PC-3 (cell line): ENCODE measurements at regions not wholly inside any gene's neighbourhood (a gene's known extent, or its start where the extent isn't known, plus 50 kb on each side); places are given as distances from the start of the nearest gene placed in this dataset.

Source experiments
- ATAC-seq: fragments of 200-7000 bp; cut with Tn5 transposase; 2 replicates; pipeline ENCODE4 v1.9.1; 2020; ENCODE audit warnings: mild to moderate bottlenecking, moderate library complexity
- BruUV-seq: library from RNA; stranded (reverse); fragments of 400-500 nt; replicated peaks from 2 replicates; lab custom pipeline; 2021; lab: Mats Ljungman, UMichigan
- CTCF ChIA-PET: fragments of 300-600 bp; sonication (Branson Sonifier 250); formaldehyde crosslinking; loops from one replicate; lab custom pipeline; 2022; ENCODE audit warnings: antibody characterized with exemption; lab: Charles Lee
- POLR2A ChIA-PET: fragments of 300-600 bp; sonication (Branson Sonifier 250); formaldehyde crosslinking; loops from one replicate; lab custom pipeline; 2022; ENCODE audit warnings: antibody characterized with exemption; ENCODE audit not compliant: unreplicated experiment; lab: Charles Lee
- DNase-seq: peaks from one replicate; pipeline ENCODE4 v3.0.0-alpha.2; 2015
- H2AFZ ChIP-seq: fragments of 300-600 bp; sonication (generic); 2 replicates; pipeline ENCODE4 v1.6.0; 2016; ENCODE audit warnings: antibody characterized with exemption, low read length
- H3F3A ChIP-seq: fragments of 300-600 bp; sonication (generic); one replicate; pipeline ENCODE4 v1.6.0; 2017; ENCODE audit warnings: antibody characterized with exemption, low read length, control low read depth, mild to moderate bottlenecking; ENCODE audit not compliant: unreplicated experiment
- H3K27ac ChIP-seq: fragments of 300-600 bp; sonication (generic); 2 replicates; pipeline ENCODE4 v1.5.1; 2016; ENCODE audit warnings: mild to moderate bottlenecking, low read length
- H3K27me3 ChIP-seq: fragments of 300-600 bp; sonication (generic); 2 replicates; pipeline ENCODE4 v1.6.1; 2016; ENCODE audit warnings: low read length, mixed read lengths
- H3K36me3 ChIP-seq: fragments of 300-600 bp; sonication (generic); 2 replicates; pipeline ENCODE4 v1.6.1; 2016; ENCODE audit warnings: low read depth, mixed run types, low read length, mixed read lengths
- H3K4me1 ChIP-seq: fragments of 300-600 bp; sonication (generic); 2 replicates; pipeline ENCODE4 v1.5.1; 2016; ENCODE audit warnings: low read length; ENCODE audit not compliant: insufficient read depth
- H3K4me2 ChIP-seq: fragments of 300-600 bp; sonication (generic); 2 replicates; pipeline ENCODE4 v1.6.0; 2016; ENCODE audit warnings: low read length
- H3K4me3 ChIP-seq: fragments of 300-600 bp; sonication (generic); 2 replicates; pipeline ENCODE4 v1.5.1; 2016; ENCODE audit warnings: mild to moderate bottlenecking, low read length, mixed read lengths
- H3K79me2 ChIP-seq: fragments of 300-600 bp; sonication (generic); 2 replicates; pipeline ENCODE4 v1.6.1; 2017; ENCODE audit warnings: low read length, mixed read lengths
- H3K9ac ChIP-seq: fragments of 300-600 bp; sonication (generic); 2 replicates; pipeline ENCODE4 v1.6.0; 2016; ENCODE audit warnings: mild to moderate bottlenecking, low read length
- H3K9me2 ChIP-seq: fragments of 300-600 bp; sonication (generic); replicated peaks from 2 replicates; pipeline ENCODE4 v1.6.1; 2016; ENCODE audit warnings: mixed run types, low read length, mixed read lengths
- H3K9me3 ChIP-seq: fragments of 300-600 bp; sonication (generic); 2 replicates; pipeline ENCODE4 v1.6.1; 2016; ENCODE audit warnings: low read length, mixed read lengths
- H4K20me1 ChIP-seq: fragments of 300-600 bp; sonication (generic); 2 replicates; pipeline ENCODE4 v1.6.1; 2016; ENCODE audit warnings: low read length, mixed read lengths
- CTCF ChIP-seq: fragments of 300-600 bp; sonication (generic); conservative IDR thresholded peaks from 2 replicates; pipeline ENCODE4 v1.5.1; 2017; ENCODE audit warnings: antibody characterized with exemption, low read depth, mild to moderate bottlenecking, low read length
- EZH2 ChIP-seq: fragments of 300-600 bp; sonication (generic); IDR thresholded peaks from one replicate; pipeline ENCODE4 v1.6.1; 2017; ENCODE audit warnings: antibody characterized with exemption, mild to moderate bottlenecking, low read length; ENCODE audit not compliant: unreplicated experiment
- EZH2phosphoT487 ChIP-seq: fragments of 300-600 bp; sonication (generic); IDR thresholded peaks from 2 replicates; pipeline ENCODE4 v1.6.1; 2018; ENCODE audit warnings: mild to moderate bottlenecking, antibody characterized with exemption, low read length, borderline replicate concordance
- intact Hi-C: fragments of 100-400 bp; cut with micrococcal nuclease; formaldehyde crosslinking; loops from 2 replicates; pipeline ENCODE4 v1.9.0; 2023

- Histone ChIP-seq H3K27me3 (no peaks in the 10 kb centered on the region), H3K4me1 (peaks cover 7% of the 10 kb centered on the region), H3K4me2 (no peak overlapping the region), H3K27ac (no peak overlapping the region), H3K9me3 (no peaks in the 10 kb centered on the region), H3K4me3 (no peak overlapping the region), H3F3A (no peaks in the 10 kb centered on the region), H2AFZ (no peak overlapping the region), H3K9ac (no peak overlapping the region), H4K20me1 (no peaks in the 10 kb centered on the region), H3K79me2 (no peaks in the 10 kb centered on the region), H3K36me3 (no peaks in the 10 kb centered on the region), H3K9me2 (no peaks in the 10 kb centered on the region)
- BruUV-seq: no TSS peak
- DNase-seq (no peak), ATAC-seq (no peak)
- ChIA-PET POLR2A (no interaction called here), CTCF (interaction anchor here (0.5 kb wide), 1 partner anchor 1181 kb away, joined by 5 read pairs; no protein-coding TSS in a partner anchor)
- TF ChIP-seq EZH2phosphoT487: no peak
- TF ChIP-seq CTCF: no peak
- TF ChIP-seq EZH2: no peak
- intact Hi-C loops: no loop called here
Observed at GRCh38 chr2:13010283-13010682, 293.5 kb downstream of the TRIB2 start.

- no peaks in the 10 kb centered on the region for H4K20me1 ChIP-seq
- BruUV-seq: no TSS peak
- CTCF ChIA-PET: no interaction called here
- H3K36me3 ChIP-seq: no peaks in the 10 kb centered on the region
- H3K4me1 ChIP-seq: no peaks in the 10 kb centered on the region
- ATAC-seq: no peak
- no peaks in the 10 kb centered on the region for H3K9me2 ChIP-seq
- no peaks in the 10 kb centered on the region for H3K9me3 ChIP-seq
- H2AFZ ChIP-seq: no peak overlapping the region
- H3K4me3 ChIP-seq: no peak overlapping the region
- H3F3A ChIP-seq: no peaks in the 10 kb centered on the region
- no peak overlapping the region for H3K27ac ChIP-seq
- no peak overlapping the region for H3K4me2 ChIP-seq
- H3K9ac ChIP-seq: no peak overlapping the region
- intact Hi-C loops: no loop called here
- peaks cover 5% of the 10 kb centered on the region; the same call in 1 of the 2 replicates for H3K27me3 ChIP-seq
- POLR2A ChIA-PET: no interaction called here
- DNase-seq: no peak
- no peak for TF ChIP-seq EZH2phosphoT487
- no peak for TF ChIP-seq EZH2
- TF ChIP-seq CTCF: no peak
- H3K79me2 ChIP-seq: no peaks in the 10 kb centered on the region
Observed at GRCh38 chr2:13014783-13015182, 298.0 kb downstream of the TRIB2 start.

- Histone ChIP-seq H4K20me1 (no peaks in the 10 kb centered on the region), H3K36me3 (no peaks in the 10 kb centered on the region), H3K9me3 (no peaks in the 10 kb centered on the region), H3K27ac (no peak overlapping the region), H3K9me2 (no peaks in the 10 kb centered on the region), H2AFZ (no peak overlapping the region), H3K79me2 (no peaks in the 10 kb centered on the region), H3K4me3 (no peak overlapping the region), H3K27me3 (peaks cover 11% of the 10 kb centered on the region; the same call in 1 of the 2 replicates), H3F3A (no peaks in the 10 kb centered on the region), H3K4me2 (no peak overlapping the region), H3K4me1 (no peaks in the 10 kb centered on the region), H3K9ac (no peak overlapping the region)
- no peak for ATAC-seq
- intact Hi-C loops: no loop called here
- no peak for DNase-seq
- BruUV-seq: no TSS peak
- CTCF ChIA-PET: no interaction called here
- POLR2A ChIA-PET: no interaction called here
- no peak for TF ChIP-seq CTCF
- no peak for TF ChIP-seq EZH2phosphoT487
- TF ChIP-seq EZH2: no peak
Observed at GRCh38 chr2:13015532-13016320, 299.0 kb downstream of the TRIB2 start.
